ENCODE measurements at regions not wholly inside any gene's neighbourhood (a gene's known extent, or its start where the extent isn't known, plus 50 kb on each side); places are given as distances from the start of the nearest gene placed in this dataset.
"Not testable (repeated sequence)": the region's sequence is repeated elsewhere in the genome, so short reads cannot be mapped to it uniquely, and the experiment has no call there.

DNA sequence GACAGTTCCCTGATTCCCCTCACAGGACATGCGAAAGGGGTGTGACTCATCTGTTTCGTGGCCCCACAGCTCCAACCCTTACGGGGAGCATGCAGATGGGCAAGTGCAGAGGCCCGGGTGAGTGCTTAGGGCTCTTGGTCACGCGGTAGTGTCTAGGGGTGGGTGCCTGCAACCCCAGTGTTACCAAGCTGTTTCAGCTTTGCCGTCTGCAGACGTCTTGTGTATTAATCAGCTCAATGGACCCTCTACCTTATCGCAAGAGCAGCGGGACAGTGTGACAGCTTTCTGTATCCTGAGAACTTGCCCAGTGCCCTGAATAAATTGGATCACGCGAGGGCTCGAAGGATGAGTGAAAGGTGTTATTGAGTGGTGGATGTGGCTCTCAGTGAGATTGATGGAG, 816.4 kb upstream of the ANO3 start:
- DNase-seq (ENCODE audit: low read depth) = no peak

- DNase-seq (ENCODE audit: low read depth) = no peak
Observed at GRCh38 chr11:25520459-25520858, 811.5 kb upstream of the ANO3 start.

GRCh38 chr11:25527841-25528240, 804.1 kb upstream of the ANO3 start:
- DNase-seq (ENCODE audit: low read depth) = no peak

GRCh38 chr11:25529572-25529971, 802.4 kb upstream of the ANO3 start:
- DNase-seq (ENCODE audit: low read depth) = no peak

DNA sequence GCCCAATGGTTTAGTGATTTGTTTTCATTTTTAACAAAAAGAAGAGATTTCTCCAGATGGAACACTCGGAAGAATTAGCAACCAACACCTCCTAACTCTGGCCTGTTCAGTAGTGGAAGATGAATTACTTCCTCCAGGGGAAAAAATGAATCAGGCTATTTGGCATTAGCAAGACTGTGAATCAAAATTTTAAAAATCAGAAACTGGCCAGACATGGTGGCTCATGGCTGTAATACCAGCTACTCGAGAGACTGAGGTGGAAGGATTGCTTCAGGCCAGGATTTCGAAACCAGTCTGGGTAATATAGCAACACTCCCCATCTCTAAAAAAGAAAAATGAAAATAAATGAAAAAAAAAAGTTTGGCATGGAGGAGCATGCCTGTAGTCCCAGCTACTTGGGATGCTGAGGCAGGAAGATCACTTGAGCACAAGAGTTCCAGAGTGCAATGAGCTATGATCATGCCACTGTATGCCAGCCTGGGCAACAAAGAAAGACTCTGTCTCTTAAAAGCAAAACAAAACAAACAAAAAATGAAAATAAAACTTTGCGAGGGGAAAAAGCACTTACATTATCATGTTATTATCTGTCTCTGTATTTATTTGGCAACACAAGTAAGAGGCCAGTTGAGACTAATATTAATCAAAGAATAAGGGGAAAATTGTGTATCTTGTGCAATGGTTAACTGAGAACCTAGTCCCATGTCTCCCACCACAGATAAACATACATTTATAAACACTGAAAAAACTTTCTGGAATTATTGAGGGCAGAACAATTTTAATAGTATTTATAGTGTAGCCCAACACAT, 796.3 kb upstream of the ANO3 start:
- DNase-seq (ENCODE audit: low read depth) = no peak

DNA sequence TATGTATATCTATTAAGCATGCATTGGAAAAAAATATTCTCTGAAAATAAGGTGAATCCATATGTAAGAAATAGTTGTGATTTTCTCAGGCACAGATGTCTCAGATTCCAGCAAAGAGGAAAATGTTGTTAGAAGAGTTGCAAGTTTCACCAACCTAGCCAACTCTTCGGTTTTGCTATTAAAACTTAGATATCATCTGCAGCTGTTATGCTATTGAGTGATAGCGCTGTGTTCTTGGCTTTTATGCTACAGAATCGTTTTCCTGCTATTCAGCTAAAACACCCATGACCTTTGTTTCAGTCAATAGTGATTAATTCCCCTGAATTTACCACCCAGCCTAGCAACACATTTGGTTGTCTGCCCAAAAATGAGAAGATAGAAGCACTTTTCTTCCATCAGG, 795.6 kb upstream of the ANO3 start:
- DNase-seq (ENCODE audit: low read depth) = no peak

GRCh38 chr11:25537393-25537792, 794.5 kb upstream of the ANO3 start:
- no peak for DNase-seq (ENCODE audit: low read depth)

GRCh38 chr11:25547292-25547691, 784.6 kb upstream of the ANO3 start:
- no peak for DNase-seq (ENCODE audit: low read depth)

DNA sequence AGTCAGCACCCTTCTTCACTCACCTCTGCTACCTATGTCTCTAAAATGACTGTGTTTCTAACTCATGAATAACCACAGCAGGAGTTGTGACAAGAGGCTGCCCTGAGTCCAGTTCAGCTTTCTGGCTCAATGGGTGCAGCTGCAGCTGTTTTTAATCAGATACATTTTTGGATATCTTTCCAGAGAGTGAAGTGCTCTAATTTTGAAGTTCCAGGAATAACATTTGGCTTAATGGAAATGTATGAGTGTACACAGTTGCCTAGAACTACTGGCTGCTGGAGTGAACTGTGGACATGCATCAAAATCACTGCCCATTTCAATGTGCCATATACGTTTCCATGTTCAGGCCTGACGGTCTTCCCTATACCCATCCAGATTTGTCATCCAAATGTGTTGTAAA, 769.5 kb upstream of the ANO3 start:
- no peak for DNase-seq (ENCODE audit: low read depth)

GRCh38 chr11:25565846-25566245, 766.1 kb upstream of the ANO3 start:
- DNase-seq (ENCODE audit: low read depth) = no peak

GRCh38 chr11:25566298-25567200, 765.4 kb upstream of the ANO3 start:
- no peak for DNase-seq (ENCODE audit: low read depth)

- no peak for DNase-seq (ENCODE audit: low read depth)
Observed at GRCh38 chr11:25576320-25576719, 755.6 kb upstream of the ANO3 start.

DNA sequence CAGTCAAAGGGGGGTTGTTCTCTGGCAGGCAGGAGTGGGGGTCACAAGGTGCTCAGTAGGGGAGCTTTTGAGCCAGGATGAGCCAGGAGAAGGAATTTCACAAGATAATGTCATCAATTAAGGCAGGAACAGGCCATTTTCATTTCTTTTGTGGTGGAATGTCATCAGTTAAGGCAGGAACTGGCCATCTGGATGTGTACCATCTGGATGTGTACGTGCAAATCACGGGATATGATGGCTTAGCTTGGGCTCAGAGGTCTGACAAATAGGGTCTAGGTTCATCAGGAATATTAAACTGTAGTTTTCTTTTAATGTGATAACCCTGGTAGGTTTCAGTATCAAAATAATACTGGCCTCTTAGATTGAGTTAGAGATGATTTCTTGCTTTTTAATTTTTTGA, 752.4 kb upstream of the ANO3 start:
- not testable (repeated sequence) for DNase-seq (ENCODE audit: low read depth)

- DNase-seq (ENCODE audit: low read depth) = no peak
Observed at GRCh38 chr11:25583596-25583995, 748.3 kb upstream of the ANO3 start.

- DNase-seq (ENCODE audit: low read depth) = no peak
Observed at GRCh38 chr11:25587496-25587895, 744.4 kb upstream of the ANO3 start.

DNA sequence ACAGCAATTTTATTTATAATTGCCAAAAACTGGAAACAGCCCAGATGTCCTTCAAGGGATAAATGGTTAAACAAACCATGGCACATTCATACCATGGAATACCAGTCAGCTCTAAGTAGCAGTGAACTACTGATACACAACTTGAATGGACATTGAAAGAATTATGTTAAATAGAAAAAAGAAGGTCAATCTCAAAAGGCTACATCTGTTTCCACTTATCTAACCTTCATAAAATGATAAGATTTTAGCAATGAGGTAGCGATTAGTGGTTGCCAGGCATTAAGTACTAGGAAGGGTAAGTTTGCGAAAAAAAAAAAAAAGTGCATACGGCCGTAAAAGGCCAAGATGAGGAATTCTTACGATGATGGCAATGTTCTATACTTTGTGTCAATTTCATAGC, 738.7 kb upstream of the ANO3 start:
- DNase-seq (ENCODE audit: low read depth) = no peak

GRCh38 chr11:25596701-25597100, 735.2 kb upstream of the ANO3 start:
- no peak for DNase-seq (ENCODE audit: low read depth)

GRCh38 chr11:25597696-25598095, 734.2 kb upstream of the ANO3 start:
- no peak for DNase-seq (ENCODE audit: low read depth)

DNA sequence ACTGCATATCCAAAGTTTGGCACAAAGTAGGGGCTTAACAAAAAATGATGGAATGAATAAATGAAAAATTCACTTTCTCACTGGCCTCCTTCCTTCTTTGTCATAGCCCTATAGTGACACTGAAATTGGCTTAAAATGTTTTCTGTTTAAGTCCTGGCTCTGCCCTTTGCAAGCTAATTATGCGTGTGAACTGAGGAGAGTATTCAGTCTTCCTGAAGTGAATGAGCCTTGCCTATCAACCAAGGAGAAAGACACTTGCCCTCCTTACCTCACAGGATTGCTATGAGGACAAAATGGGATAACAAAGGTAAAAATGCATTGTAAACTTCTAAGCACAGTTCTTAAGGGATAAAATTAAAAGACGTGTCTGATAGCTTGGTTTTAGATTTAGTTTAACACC, 729.8 kb upstream of the ANO3 start:
- DNase-seq (ENCODE audit: low read depth) = no peak

- no peak for DNase-seq (ENCODE audit: low read depth)
Observed at GRCh38 chr11:25602959-25603358, 729.0 kb upstream of the ANO3 start.

GRCh38 chr11:25612806-25613205, 719.1 kb upstream of the ANO3 start:
- DNase-seq (ENCODE audit: low read depth) = no peak

DNA sequence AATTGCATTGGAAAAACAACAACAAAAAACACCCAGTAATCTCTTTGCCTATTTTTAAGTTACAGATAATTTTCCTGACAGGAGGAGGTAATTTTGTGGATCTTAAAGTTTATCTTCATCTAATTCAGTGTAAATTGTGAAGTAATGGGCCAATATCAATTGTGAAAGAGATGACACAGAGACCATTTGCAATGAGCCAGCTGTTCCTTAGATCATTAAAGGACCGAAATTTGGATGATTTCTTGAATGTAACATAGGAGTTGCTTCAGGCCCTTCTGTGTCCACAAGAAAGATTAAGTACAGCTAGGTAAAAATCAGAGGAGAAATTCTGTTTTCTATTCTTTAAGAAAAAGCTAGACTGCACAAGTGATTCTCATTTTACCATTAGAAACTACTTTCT, 718.5 kb upstream of the ANO3 start:
- DNase-seq (ENCODE audit: low read depth) = no peak

- no peak for DNase-seq (ENCODE audit: low read depth)
Observed at GRCh38 chr11:25613865-25614264, 718.1 kb upstream of the ANO3 start.
